IPS DF 4.7 (cell line): ENCODE measurements at regions not wholly inside any gene's neighbourhood (a gene's known extent, or its start where the extent isn't known, plus 50 kb on each side); places are given as distances from the start of the nearest gene placed in this dataset.

Source experiments
- DNase-seq: peaks from one replicate; pipeline ENCODE4 v3.0.0-alpha.2; 2013; ENCODE audit warnings: low spot score; ENCODE audit errors: extremely low read depth

DNA sequence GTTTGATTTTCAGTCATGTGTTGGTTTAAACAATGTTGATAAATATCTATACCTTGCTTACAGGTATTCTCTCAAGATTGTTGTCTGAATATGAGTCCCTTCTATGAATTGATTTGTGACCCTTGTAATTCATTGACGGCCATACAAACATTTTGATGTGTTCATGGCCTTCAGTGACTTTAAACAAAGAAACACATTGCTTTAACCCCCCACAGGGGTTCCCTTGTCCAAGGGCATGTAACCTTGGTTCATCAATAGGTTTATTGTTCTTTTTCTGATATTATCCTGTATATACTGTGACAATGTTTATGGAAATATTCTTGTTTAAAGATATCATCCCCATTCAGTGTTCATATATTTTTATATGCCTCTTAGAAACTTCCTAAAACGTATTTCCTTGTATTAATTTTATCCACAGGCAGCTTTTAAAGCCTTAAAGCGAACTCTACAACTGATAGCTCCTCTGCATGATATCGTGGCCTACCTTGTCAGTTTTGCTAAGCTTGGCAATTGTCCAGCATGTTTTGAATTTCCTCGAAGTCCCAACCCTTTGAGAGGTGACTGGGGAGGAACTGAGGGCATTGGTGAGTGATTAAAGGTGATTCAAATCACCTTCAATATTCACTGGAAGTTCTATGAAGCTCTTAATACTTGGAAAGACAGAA, 87.0 kb downstream of the CD164 start:
- DNase-seq, result no peak

DNA sequence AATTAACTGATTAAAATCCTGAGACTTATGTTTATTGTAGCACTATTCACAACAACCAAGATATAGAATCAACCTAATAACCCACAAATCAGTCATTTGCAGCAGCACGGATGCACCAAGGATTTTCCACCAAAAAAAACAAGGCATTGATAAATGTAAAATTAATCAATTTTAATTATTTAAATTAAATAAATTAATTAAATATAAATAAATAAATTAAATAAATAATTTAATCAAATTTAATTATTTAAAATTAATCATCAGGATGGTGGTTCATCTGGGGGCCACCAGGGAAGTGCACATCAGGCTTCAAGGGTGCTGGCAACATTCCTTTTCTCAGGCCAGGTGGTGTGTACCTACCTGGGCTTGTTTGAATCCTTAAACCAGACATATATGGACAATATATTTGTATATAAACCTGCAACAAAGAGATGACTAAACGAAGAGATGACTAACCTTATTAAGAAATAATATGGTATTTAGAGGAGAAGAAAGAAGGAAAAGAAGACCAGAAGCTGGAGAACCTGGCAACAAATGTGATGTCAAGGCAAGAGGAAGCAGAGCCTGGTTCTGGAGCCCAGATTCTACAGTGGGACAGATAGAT, 89.2 kb downstream of the CD164 start:
- no peak for DNase-seq

DNA sequence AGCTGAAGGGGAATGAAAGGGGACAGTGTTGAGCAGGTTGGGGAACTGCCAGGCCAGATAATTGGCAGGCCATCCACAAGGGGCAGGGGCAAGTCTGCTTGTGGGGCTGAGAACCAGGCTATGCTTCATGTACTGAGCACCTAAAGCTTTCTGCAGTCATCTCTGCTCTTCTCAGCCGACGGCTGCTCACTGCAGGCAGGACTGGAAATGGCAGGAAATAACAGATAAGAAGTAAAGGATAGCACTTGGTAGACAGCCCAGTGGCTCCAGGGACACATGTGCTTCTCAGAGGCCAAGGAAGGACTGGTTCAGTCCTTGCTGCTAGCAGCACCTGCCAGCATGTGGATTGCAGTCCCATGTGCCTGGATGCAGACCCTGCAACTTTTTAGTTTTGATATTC, 89.8 kb downstream of the CD164 start:
- DNase-seq, result no peak

GRCh38 chr6:109291902-109292301, 90.4 kb downstream of the CD164 start:
- no peak for DNase-seq

- DNase-seq, result no peak
Observed at GRCh38 chr6:109290143-109290931, 91.9 kb downstream of the CD164 start.

DNA sequence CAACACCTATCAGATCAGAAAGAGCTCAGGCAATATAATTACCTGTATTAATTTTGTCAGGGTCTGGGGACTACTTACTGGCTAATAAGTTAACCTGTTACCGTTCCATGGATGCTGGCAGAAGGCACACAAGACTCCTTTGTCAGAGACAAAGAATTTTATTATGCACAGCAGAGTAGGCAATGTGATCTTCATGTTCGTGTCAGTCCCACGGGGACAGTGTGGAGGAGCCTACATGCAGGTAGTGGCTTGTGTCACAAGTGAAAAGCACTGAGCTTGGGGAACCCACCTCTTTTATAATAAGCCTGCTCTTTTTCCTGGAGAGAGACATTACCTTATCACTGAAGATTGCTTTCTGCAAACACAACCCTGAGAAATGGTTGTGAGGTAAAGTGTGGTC, 96.9 kb downstream of the CD164 start:
- no peak for DNase-seq

GRCh38 chr6:109284675-109285074, 97.6 kb downstream of the CD164 start:
- no peak for DNase-seq

DNA sequence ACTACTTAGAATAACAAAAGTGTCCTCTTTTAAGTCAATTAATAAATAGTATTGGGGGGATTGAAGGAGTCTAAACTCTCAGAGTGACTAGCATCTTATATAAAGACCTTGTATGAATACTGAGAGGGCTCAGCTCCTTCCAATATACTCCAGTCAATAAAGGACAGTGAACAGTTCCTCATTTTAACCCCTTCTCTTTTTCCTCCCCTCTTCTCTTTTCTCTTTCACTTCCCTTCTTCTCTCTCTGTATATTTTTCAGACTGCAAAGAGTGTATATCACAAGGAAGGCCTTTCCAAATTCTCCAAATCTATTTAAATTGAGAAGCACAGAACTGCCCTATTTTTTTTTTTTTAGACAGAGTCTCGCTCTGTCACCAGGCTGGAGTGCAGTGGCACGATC, 99.5 kb downstream of the CD164 start:
- DNase-seq, result no peak

DNA sequence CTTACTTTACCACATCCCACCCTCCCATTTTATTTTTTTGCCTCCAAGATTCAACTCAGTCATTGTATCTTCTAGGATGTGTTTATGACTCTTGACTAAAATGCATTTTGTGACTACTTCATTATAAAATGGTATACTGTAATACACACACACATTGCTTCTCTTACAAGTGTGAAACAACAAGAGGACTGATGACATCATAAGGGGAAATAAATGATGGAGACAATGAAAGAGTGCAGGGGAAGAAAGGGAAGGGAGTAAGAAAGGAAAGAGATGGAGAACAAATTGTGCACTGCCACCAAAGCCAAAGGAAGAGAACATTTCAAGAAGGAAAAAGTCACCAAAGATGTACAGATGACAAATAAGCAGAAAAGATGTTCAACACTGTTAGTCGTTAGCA, 102.6 kb downstream of the CD164 start:
- no peak for DNase-seq

DNA sequence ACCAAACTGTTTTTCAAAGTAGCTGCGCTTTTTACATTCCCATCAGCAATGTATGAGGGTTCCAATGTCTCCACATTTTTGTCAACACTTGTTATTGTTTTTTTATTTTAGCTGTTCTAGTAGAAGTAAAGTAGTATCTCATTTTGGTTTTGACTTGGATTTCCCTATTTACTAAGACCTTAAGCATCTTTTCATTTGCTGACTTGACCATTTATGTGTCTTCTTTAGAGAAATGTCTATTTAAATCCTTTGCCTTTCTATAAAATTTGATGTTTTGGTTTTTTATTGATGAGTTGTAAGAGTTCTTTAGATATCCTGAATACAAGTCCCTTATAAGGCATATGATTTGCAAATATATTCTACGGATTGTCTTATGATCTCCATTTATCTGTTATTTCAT, 110.6 kb downstream of the CD164 start:
- no peak for DNase-seq

- DNase-seq, result no peak
Observed at GRCh38 chr6:109269953-109270517, 112.2 kb downstream of the CD164 start.

- DNase-seq, result no peak
Observed at GRCh38 chr6:109269057-109269456, 113.2 kb downstream of the CD164 start.

DNA sequence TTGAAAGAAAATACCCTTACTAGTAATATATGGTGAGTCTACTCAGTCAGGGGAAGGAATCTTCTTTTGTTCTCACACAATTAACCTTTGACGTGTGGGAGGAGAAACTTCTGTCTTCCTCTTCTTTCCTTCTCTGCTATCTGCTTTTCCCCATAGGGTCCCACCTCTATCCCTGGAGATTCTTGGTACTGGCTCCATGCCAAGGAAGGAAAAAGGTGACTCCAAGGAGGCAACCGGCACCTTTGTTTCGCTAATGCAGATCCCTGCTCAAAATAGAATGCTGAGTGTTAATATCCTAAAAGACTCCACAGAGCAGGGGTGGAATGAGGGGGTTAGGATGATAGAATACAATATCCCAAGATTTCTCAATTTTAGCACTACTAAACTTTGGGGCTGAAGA, 116.7 kb downstream of the CD164 start:
- no peak for DNase-seq

GRCh38 chr6:109263873-109264700, 118.2 kb downstream of the CD164 start:
- DNase-seq, result no peak

- no peak for DNase-seq
Observed at GRCh38 chr6:109262261-109262660, 120.0 kb downstream of the CD164 start.

GRCh38 chr6:109261811-109262210, 120.5 kb downstream of the CD164 start:
- DNase-seq, result no peak

GRCh38 chr6:109260701-109261100, 121.6 kb downstream of the CD164 start:
- DNase-seq, result no peak

GRCh38 chr6:109260126-109260525, 122.1 kb downstream of the CD164 start:
- no peak for DNase-seq

DNA sequence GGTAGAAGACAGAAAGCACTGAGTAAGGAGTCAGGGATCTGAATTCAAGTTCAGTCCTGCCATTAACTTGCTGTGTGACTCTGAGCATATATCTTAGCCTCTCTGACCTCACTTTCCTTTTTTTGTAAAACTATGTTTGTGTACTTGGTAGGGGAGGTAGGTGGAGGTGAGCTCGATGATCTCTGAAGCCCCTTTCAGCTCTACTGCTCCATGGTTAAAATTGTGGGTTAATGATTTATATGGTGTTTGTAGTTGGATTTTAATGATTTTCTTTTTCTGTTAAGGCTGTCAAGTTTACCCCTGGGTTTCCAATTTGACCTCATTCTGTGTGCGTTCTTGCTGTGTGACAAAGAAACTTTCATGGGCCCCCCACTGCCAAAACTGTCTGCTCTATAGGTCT, 124.1 kb downstream of the CD164 start:
- DNase-seq, result no peak

- no peak for DNase-seq
Observed at GRCh38 chr6:109257494-109257893, 124.8 kb downstream of the CD164 start.

GRCh38 chr6:109255946-109256640, 126.2 kb downstream of the CD164 start:
- no peak for DNase-seq
